ENCODE measurements at regions not wholly inside any gene's neighbourhood (a gene's known extent, or its start where the extent isn't known, plus 50 kb on each side); places are given as distances from the start of the nearest gene placed in this dataset.

GRCh38 chr20:17825252-17825959, 125.6 kb downstream of the BANF2 start:
- Histone ChIP-seq H3K9ac (replicated peaks in 1 of 4; ENCODE audit: extremely low read depth in 1 of 4, low read depth in 3 of 4, low read length in 3 of 4) (no peak overlapping the region), H2BK12ac (ENCODE audit: low read depth, low read length) (no peak overlapping the region), H3K4me2 (ENCODE audit: insufficient read depth in 1 of 2, low read depth in 2 of 2, low read length in 2 of 2) (no peak overlapping the region), H3K4ac (replicated peaks; ENCODE audit: insufficient read length, low read depth, low read length) (no peak overlapping the region), H3K36me3 (ENCODE audit: control insufficient read depth in 2 of 4, insufficient read depth in 4 of 4, low read length in 3 of 4) (no peaks in the 10 kb centered on the region), H2BK5ac (ENCODE audit: low read depth, low read length) (no peak overlapping the region; the same call in 1 of the 2 replicates), H3K79me2 (ENCODE audit: control insufficient read depth in 1 of 2, insufficient read depth in 2 of 2, low read length in 2 of 2) (no peaks in the 10 kb centered on the region), H2BK20ac (ENCODE audit: low read length) (0 out of 2 replicates have a peak overlapping the region, but pooled peaks have one; percentile 18), H4K8ac (ENCODE audit: extremely low read depth, insufficient read depth, low read length) (peak overlapping the region; percentile 72; the same call in 1 of the 2 replicates), H3K56ac (replicated peaks; ENCODE audit: insufficient read length, low read depth, low read length) (no peak overlapping the region), H3K4me3 (ENCODE audit: extremely low read depth in 1 of 4, insufficient read depth in 2 of 4, low read depth in 3 of 4, low read length in 4 of 4) (no peak overlapping the region), H2BK15ac (ENCODE audit: low read length) (no peak overlapping the region), H3K23ac (ENCODE audit: insufficient read length) (no peak overlapping the region), H4K91ac (replicated peaks; ENCODE audit: insufficient read length, low read length) (no peak overlapping the region), H3K23me2 (ENCODE audit: low read depth, low read length) (no peaks in the 10 kb centered on the region), H3K14ac (ENCODE audit: insufficient read length) (no peak overlapping the region), H2BK120ac (replicated peaks; ENCODE audit: low read depth, low read length) (no peak overlapping the region), H2AFZ (ENCODE audit: low read length) (peak overlapping the region; percentile 47; the same call in 1 of the 2 replicates), H4K5ac (ENCODE audit: insufficient read length, low read depth, low read length) (no peak overlapping the region), H3K4me1 (replicated peaks in 1 of 4; ENCODE audit: control insufficient read depth in 3 of 4, insufficient read depth in 4 of 4, low read length in 3 of 4) (peaks cover 2 to 6% (median 3%) of the 10 kb centered on the region in 4 experiments; a peak in 3 of 7 replicates), H3K27ac (ENCODE audit: low read depth, low read length) (no peak overlapping the region), H2AK5ac (ENCODE audit: low read depth, low read length) (no peak overlapping the region), H3K27me3 (replicated peaks in 1 of 4; ENCODE audit: control insufficient read depth in 3 of 4, extremely low read depth in 1 of 4, insufficient read depth in 3 of 4, low read length in 3 of 4) (peaks cover 0 to 3% (median 0%) of the 10 kb centered on the region in 4 experiments; a peak in 2 of 7 replicates), H3K79me1 (ENCODE audit: low read depth, low read length) (no peaks in the 10 kb centered on the region), H3K9me3 (ENCODE audit: insufficient read depth in 2 of 2, low read depth in 1 of 2, low read length in 1 of 2) (no peaks in the 10 kb centered on the region), H4K20me1 (replicated peaks in 1 of 2; ENCODE audit: control insufficient read depth in 1 of 2, insufficient read depth in 2 of 2, low read length in 2 of 2) (no peaks in the 10 kb centered on the region), H3K18ac (ENCODE audit: extremely low read depth, low read length) (no peak overlapping the region)
- POLR2A ChIA-PET (ENCODE audit: partially characterized antibody): no interaction called here
- FAIRE-seq (no peak), DNase-seq (ENCODE audit: low read depth in 1 of 2, low spot score in 2 of 2) (no peak)
- TF ChIP-seq RAD21 (IDR thresholded peaks at IDR 0.05 in 1 of 2, conservative IDR thresholded peaks at IDR 0.05 in 1 of 2; ENCODE audit: low read depth in 2 of 2, low read length in 2 of 2): no peak
- no peak for TF ChIP-seq BRCA1 (IDR thresholded peaks at IDR 0.05; ENCODE audit: low read depth, low read length)
- TF ChIP-seq, protein P1, sequence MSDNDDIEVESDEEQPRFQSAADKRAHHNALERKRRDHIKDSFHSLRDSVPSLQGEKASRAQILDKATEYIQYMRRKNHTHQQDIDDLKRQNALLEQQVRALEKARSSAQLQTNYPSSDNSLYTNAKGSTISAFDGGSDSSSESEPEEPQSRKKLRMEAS (IDR thresholded peaks at IDR 0.05): no peak
- TF ChIP-seq EGR1 (IDR thresholded peaks at IDR 0.05; ENCODE audit: borderline replicate concordance, low read depth, low read length): no peak
- no peak for TF ChIP-seq USF2 (IDR thresholded peaks at IDR 0.05; ENCODE audit: low read length)
- CTCF ChIA-PET (ENCODE audit: partially characterized antibody): interaction anchor here (1.0 to 1.3 kb wide), 5 partner anchors 9 to 676 kb away, joined by 3 to 4 read pairs (median 3); no protein-coding TSS in a partner anchor
- WGBS, 2 experiments (ENCODE audit: extremely low coverage in 1 of 2, insufficient coverage in 1 of 2, insufficient read length in 1 of 2, insufficient replicate concordance in 2 of 2, low coverage in 1 of 2, low lambda C conversion rate in 2 of 2, missing lambda C conversion rate in 1 of 2): 85% methylated on average over 15 of the region's 15 CpGs; no CpG with 5 or more reads in 1 of the 2 experiments

Measured in H1 (cell line).